Neural cell (in vitro differentiated cells): ENCODE measurements at regions not wholly inside any gene's neighbourhood (a gene's known extent, or its start where the extent isn't known, plus 50 kb on each side); places are given as distances from the start of the nearest gene placed in this dataset.

ENCODE experiments used
- H2AFZ ChIP-seq: fragments of 200-600, 300-800 bp; sonication (generic), shearing (Covaris generic); 2 replicates; pipeline ENCODE4 v1.6.0; 2014; ENCODE audit warnings: low read depth, mild to moderate bottlenecking, antibody characterized with exemption, low read length, moderate library complexity
- H3F3A ChIP-seq: fragments of 200-600 bp; shearing (Covaris generic); 2 replicates; pipeline ENCODE4 v1.6.1; 2016; ENCODE audit warnings: mild to moderate bottlenecking, moderate library complexity, mixed read lengths, antibody characterized with exemption, low read length; ENCODE audit not compliant: insufficient read depth, poor library complexity, severe bottlenecking
- H3K27ac ChIP-seq: fragments of 200-600, 300-800 bp; sonication (generic), shearing (Covaris generic); 2 replicates; pipeline ENCODE4 v1.5.1; 2014; ENCODE audit warnings: mild to moderate bottlenecking, low read length, moderate library complexity
- H3K27me3 ChIP-seq: fragments of 300-800, 200-600 bp; sonication (generic), shearing (Covaris generic); 2 replicates; pipeline ENCODE4 v1.6.0; 2014; ENCODE audit warnings: mild to moderate bottlenecking, low read depth, low read length, moderate library complexity; ENCODE audit not compliant: insufficient read depth
- H3K36me3 ChIP-seq: fragments of 300-800, 200-600 bp; sonication (generic), shearing (Covaris generic); 2 replicates; pipeline ENCODE4 v1.5.1; 2014; ENCODE audit warnings: mild to moderate bottlenecking, antibody characterized with exemption, low read length, moderate library complexity; ENCODE audit not compliant: insufficient read depth
- H3K4me2 ChIP-seq: fragments of 300-800, 200-600 bp; sonication (generic), shearing (Covaris generic); 2 replicates; pipeline ENCODE4 v1.6.0; 2014; ENCODE audit warnings: mild to moderate bottlenecking, low read length
- H3K4me3 ChIP-seq: fragments of 300-800, 200-600 bp; sonication (generic), shearing (Covaris generic); 2 replicates; pipeline ENCODE4 v1.5.1; 2014; ENCODE audit warnings: mild to moderate bottlenecking, low read length, moderate library complexity
- H3K79me2 ChIP-seq: fragments of 200-600 bp; shearing (Covaris generic); replicated peaks from 2 replicates; pipeline ENCODE4 v1.6.0; 2014; ENCODE audit warnings: mild to moderate bottlenecking, low read length, moderate library complexity; ENCODE audit not compliant: insufficient read depth
- H3K9ac ChIP-seq: fragments of 300-800, 200-600 bp; sonication (generic), shearing (Covaris generic); 2 replicates; pipeline ENCODE4 v1.6.1; 2016; ENCODE audit warnings: mild to moderate bottlenecking, low read length, mixed read lengths
- H3K9me2 ChIP-seq: fragments of 200-600 bp; shearing (Covaris generic); 2 replicates; pipeline ENCODE4 v1.6.1; 2016; ENCODE audit warnings: mild to moderate bottlenecking, low read length, mixed read lengths; ENCODE audit not compliant: insufficient read depth
- H3K9me3 ChIP-seq: fragments of 200-600, 300-800 bp; sonication (generic), shearing (Covaris generic); 2 replicates; pipeline ENCODE4 v1.6.1; 2016; ENCODE audit warnings: mild to moderate bottlenecking, mixed run types, low read length, moderate library complexity, mixed read lengths
- H4K20me1 ChIP-seq: fragments of 200-600 bp; shearing (Covaris generic); 2 replicates; pipeline ENCODE4 v1.6.1; 2016; ENCODE audit warnings: mild to moderate bottlenecking, mixed run types; ENCODE audit not compliant: insufficient read depth
- CTCF ChIP-seq: fragments of 450-650 bp; IDR thresholded peaks from 2 replicates; pipeline ENCODE4 v1.5.1; 2014; ENCODE audit warnings: antibody characterized with exemption, mild to moderate bottlenecking, moderate library complexity; ENCODE audit not compliant: poor library complexity, severe bottlenecking
- EP300 ChIP-seq: fragments of 450-650 bp; conservative IDR thresholded peaks from 2 replicates; pipeline ENCODE4 v1.6.1; 2014; ENCODE audit warnings: antibody characterized with exemption, mild to moderate bottlenecking, moderate library complexity; ENCODE audit not compliant: poor library complexity, severe bottlenecking
- EZH2 ChIP-seq: fragments of 200-600, 300-800 bp; shearing (Covaris generic), sonication (generic); IDR thresholded peaks from 2 replicates; pipeline ENCODE4 v1.6.1; 2014; ENCODE audit warnings: antibody characterized with exemption, low read length, borderline replicate concordance, mild to moderate bottlenecking; ENCODE audit not compliant: insufficient read depth, poor library complexity, severe bottlenecking
- MXI1 ChIP-seq: fragments of 450-650 bp; conservative IDR thresholded peaks from 2 replicates; pipeline ENCODE4 v1.6.1; 2014; ENCODE audit warnings: antibody characterized with exemption, mild to moderate bottlenecking; ENCODE audit not compliant: poor library complexity, severe bottlenecking
- POLR2AphosphoS5 ChIP-seq: IDR thresholded peaks from 2 replicates; pipeline ENCODE4 v1.6.1; 2012
- RAD21 ChIP-seq: fragments of 450-650 bp; conservative IDR thresholded peaks from 2 replicates; pipeline ENCODE4 v1.6.1; 2014; ENCODE audit warnings: antibody characterized with exemption, mild to moderate bottlenecking, moderate library complexity
- REST ChIP-seq: IDR thresholded peaks from 2 replicates; pipeline ENCODE4 v1.6.1; 2012; ENCODE audit warnings: borderline replicate concordance
- SMC3 ChIP-seq: fragments of 450-650 bp; conservative IDR thresholded peaks from 2 replicates; pipeline ENCODE4 v1.6.1; 2014; ENCODE audit warnings: antibody characterized with exemption, mild to moderate bottlenecking, moderate library complexity; ENCODE audit not compliant: poor library complexity
- TAF1 ChIP-seq: IDR thresholded peaks from 2 replicates; pipeline ENCODE4 v1.6.1; 2012; ENCODE audit warnings: low read depth

GRCh38 chr21:35543746-35544145 is 494.6 kb upstream of the RUNX1 start:
- H3K79me2 ChIP-seq = no peaks in the 10 kb centered on the region
- no peak overlapping the region for H3K27ac ChIP-seq
- no peaks in the 10 kb centered on the region for H3K27me3 ChIP-seq
- no peaks in the 10 kb centered on the region for H3K9me2 ChIP-seq
- no peak overlapping the region for H3K4me3 ChIP-seq
- H3K4me2 ChIP-seq = no peak overlapping the region
- H3K36me3 ChIP-seq = no peaks in the 10 kb centered on the region
- no peaks in the 10 kb centered on the region for H3K9me3 ChIP-seq
- H2AFZ ChIP-seq = no peak overlapping the region
- TF ChIP-seq REST = no peak
- no peak for TF ChIP-seq CTCF
- TF ChIP-seq TAF1 = no peak
- TF ChIP-seq SMC3 = no peak
- no peak for TF ChIP-seq RAD21
- no peak for TF ChIP-seq EZH2
- TF ChIP-seq MXI1 = no peak
- no peak for TF ChIP-seq EP300
- no peak for TF ChIP-seq POLR2AphosphoS5
- no peak overlapping the region for H3K9ac ChIP-seq
- H4K20me1 ChIP-seq = no peaks in the 10 kb centered on the region
- H3F3A ChIP-seq = no peaks in the 10 kb centered on the region

GRCh38 chr21:35540950-35541638 is 492.0 kb upstream of the RUNX1 start:
- no peak overlapping the region for H3K9ac ChIP-seq
- H2AFZ ChIP-seq = no peak overlapping the region
- H3K36me3 ChIP-seq = no peaks in the 10 kb centered on the region
- no peaks in the 10 kb centered on the region for H3K9me3 ChIP-seq
- H3K4me3 ChIP-seq = no peak overlapping the region
- no peak overlapping the region for H3K27ac ChIP-seq
- H3K4me2 ChIP-seq = no peak overlapping the region
- H3K9me2 ChIP-seq = no peaks in the 10 kb centered on the region
- H3K79me2 ChIP-seq = no peaks in the 10 kb centered on the region
- H3K27me3 ChIP-seq = no peaks in the 10 kb centered on the region
- H4K20me1 ChIP-seq = no peaks in the 10 kb centered on the region
- no peaks in the 10 kb centered on the region for H3F3A ChIP-seq
- no peak for TF ChIP-seq EP300
- TF ChIP-seq REST = no peak
- TF ChIP-seq MXI1 = no peak
- TF ChIP-seq EZH2 = no peak
- peak; percentile 12 for TF ChIP-seq POLR2AphosphoS5
- no peak for TF ChIP-seq RAD21
